Ishikawa (cell line): ENCODE measurements at regions not wholly inside any gene's neighbourhood (a gene's known extent, or its start where the extent isn't known, plus 50 kb on each side); places are given as distances from the start of the nearest gene placed in this dataset.

ENCODE experiments used
- CEBPB ChIP-seq: IDR thresholded peaks from 2 replicates; pipeline ENCODE4 v1.6.1; 2012
- CREB1 ChIP-seq: IDR thresholded peaks from 2 replicates; pipeline ENCODE4 v1.6.1; 2012; ENCODE audit warnings: low read depth
- EGR1 ChIP-seq: IDR thresholded peaks from 2 replicates; pipeline ENCODE4 v1.6.1; 2012
- EP300 ChIP-seq: IDR thresholded peaks from 2 replicates; pipeline ENCODE4 v1.6.1; 2012; ENCODE audit warnings: borderline replicate concordance
- FOXM1 ChIP-seq: IDR thresholded peaks from 2 replicates; pipeline ENCODE4 v1.6.1; 2012; ENCODE audit warnings: low read depth, borderline replicate concordance
- NFIC ChIP-seq: IDR thresholded peaks from 2 replicates; pipeline ENCODE4 v1.6.1; 2012
- RAD21 ChIP-seq: IDR thresholded peaks from 2 replicates; pipeline ENCODE4 v1.6.1; 2012; ENCODE audit warnings: low read depth
- TAF1 ChIP-seq: IDR thresholded peaks from 2 replicates; pipeline ENCODE4 v1.6.1; 2012; ENCODE audit warnings: low read depth, mild to moderate bottlenecking
- TCF12 ChIP-seq: IDR thresholded peaks from 2 replicates; pipeline ENCODE4 v1.6.1; 2012; ENCODE audit warnings: low read depth
- TEAD4 ChIP-seq: IDR thresholded peaks from 2 replicates; pipeline ENCODE4 v1.6.1; 2012
- USF1 ChIP-seq: IDR thresholded peaks from 2 replicates; pipeline ENCODE4 v1.6.1; 2012
- YY1 ChIP-seq: IDR thresholded peaks from 2 replicates; pipeline ENCODE4 v1.6.1; 2012; ENCODE audit warnings: low read depth
- ZBTB7A ChIP-seq: IDR thresholded peaks from 2 replicates; pipeline ENCODE4 v1.6.1; 2012; ENCODE audit warnings: low read depth
- TF ChIP-seq, protein P1 (sequence below): IDR thresholded peaks from 2 replicates; pipeline ENCODE4 v1.6.1; 2012; ENCODE audit warnings: low read depth, mild to moderate bottlenecking
- TF ChIP-seq, protein P2 (sequence below): IDR thresholded peaks from 2 replicates; pipeline ENCODE4 v1.6.1; 2012

DNA sequence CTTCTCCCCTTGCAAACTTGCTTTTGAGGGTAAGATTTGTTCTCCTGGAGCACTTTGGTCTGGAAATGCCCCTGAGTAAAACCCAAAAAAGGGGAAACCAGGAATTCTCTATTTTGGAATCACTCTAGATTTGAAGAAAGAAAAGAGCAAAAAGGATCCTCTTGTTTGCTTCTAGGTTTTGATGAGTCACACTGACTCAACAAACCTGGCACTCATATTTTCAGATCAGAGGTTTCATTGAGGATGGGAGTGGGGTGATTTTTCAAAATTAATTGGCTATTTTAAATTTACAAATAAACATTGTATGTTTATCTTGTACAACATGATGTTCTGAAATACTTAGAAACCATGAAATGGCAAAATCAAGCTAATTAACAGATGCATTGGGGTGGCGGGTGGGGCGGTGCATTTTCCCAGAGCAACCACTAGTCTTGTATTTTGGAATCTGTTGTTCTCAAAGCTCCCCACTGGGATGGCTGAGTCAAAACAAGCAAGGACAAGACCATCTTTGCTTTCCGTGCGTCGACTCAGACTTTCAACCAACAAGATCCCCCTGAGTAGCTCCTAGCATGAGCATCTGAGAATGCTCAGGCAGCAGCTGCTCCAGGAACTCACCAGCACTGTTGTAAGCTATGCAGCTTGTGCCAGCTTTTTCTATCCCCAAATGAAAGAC lies 451.4 kb downstream of the WDR72 start:
- TF ChIP-seq TAF1, result no peak
- TF ChIP-seq, protein P1, sequence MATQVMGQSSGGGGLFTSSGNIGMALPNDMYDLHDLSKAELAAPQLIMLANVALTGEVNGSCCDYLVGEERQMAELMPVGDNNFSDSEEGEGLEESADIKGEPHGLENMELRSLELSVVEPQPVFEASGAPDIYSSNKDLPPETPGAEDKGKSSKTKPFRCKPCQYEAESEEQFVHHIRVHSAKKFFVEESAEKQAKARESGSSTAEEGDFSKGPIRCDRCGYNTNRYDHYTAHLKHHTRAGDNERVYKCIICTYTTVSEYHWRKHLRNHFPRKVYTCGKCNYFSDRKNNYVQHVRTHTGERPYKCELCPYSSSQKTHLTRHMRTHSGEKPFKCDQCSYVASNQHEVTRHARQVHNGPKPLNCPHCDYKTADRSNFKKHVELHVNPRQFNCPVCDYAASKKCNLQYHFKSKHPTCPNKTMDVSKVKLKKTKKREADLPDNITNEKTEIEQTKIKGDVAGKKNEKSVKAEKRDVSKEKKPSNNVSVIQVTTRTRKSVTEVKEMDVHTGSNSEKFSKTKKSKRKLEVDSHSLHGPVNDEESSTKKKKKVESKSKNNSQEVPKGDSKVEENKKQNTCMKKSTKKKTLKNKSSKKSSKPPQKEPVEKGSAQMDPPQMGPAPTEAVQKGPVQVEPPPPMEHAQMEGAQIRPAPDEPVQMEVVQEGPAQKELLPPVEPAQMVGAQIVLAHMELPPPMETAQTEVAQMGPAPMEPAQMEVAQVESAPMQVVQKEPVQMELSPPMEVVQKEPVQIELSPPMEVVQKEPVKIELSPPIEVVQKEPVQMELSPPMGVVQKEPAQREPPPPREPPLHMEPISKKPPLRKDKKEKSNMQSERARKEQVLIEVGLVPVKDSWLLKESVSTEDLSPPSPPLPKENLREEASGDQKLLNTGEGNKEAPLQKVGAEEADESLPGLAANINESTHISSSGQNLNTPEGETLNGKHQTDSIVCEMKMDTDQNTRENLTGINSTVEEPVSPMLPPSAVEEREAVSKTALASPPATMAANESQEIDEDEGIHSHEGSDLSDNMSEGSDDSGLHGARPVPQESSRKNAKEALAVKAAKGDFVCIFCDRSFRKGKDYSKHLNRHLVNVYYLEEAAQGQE, result no peak
- TF ChIP-seq, protein P2, sequence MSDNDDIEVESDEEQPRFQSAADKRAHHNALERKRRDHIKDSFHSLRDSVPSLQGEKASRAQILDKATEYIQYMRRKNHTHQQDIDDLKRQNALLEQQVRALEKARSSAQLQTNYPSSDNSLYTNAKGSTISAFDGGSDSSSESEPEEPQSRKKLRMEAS, result no peak
- TF ChIP-seq YY1, result no peak
- no peak for TF ChIP-seq NFIC
- TF ChIP-seq FOXM1, result no peak
- no peak for TF ChIP-seq CREB1
- TF ChIP-seq ZBTB7A, result no peak
- TF ChIP-seq TEAD4, result no peak
- no peak for TF ChIP-seq CEBPB
- no peak for TF ChIP-seq RAD21
- no peak for TF ChIP-seq EP300

DNA sequence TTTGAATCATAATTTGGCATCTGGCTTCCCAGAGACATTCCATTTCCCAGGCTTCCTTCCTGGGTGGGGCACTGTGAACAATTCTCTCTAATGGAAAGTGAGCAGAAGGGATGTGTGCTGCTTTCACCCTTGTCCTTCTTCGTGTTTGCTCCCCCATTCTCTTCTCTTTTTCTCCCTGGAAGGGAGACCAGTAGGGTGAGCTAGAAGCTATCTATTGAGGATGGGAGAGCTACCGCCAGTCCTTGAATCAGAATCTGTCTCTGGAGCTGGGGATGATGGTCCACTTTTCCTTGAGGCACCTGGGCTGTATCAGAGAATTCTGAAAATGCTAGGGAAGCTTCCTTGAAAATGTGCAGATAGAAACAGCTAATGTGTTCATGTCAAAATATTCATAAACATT lies 453.9 kb downstream of the WDR72 start:
- TF ChIP-seq TEAD4, result no peak
- TF ChIP-seq FOXM1, result no peak
- no peak for TF ChIP-seq EGR1
- TF ChIP-seq, protein P2, result no peak
- no peak for TF ChIP-seq EP300
- TF ChIP-seq TCF12, result no peak
- TF ChIP-seq, protein P1, result no peak
- TF ChIP-seq CEBPB, result no peak
- TF ChIP-seq USF1, result no peak
- TF ChIP-seq CREB1, result no peak
- no peak for TF ChIP-seq NFIC
- TF ChIP-seq YY1, result no peak
- no peak for TF ChIP-seq RAD21
- TF ChIP-seq ZBTB7A, result no peak
- TF ChIP-seq TAF1, result no peak

DNA sequence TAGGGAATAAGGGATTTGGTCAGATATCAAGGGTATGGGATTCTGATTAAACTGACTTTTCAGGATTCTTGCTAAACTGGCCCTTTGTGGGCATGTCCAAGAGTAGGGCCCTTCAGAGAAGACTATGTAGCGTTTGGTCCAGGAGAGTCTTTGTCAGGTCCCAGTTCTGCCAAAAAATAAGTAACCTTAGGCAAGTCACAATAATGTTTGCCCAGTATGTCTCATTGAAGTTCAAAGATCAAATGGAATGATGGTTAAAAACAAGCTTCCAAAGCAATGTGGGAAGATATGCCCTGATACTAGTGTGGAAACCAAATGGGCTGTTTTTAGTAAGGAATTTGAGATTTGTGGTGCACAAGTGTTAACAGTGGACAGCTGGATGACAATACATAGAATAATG lies 454.4 kb downstream of the WDR72 start:
- TF ChIP-seq EP300, result no peak
- TF ChIP-seq TCF12, result no peak
- TF ChIP-seq, protein P2, result no peak
- TF ChIP-seq CEBPB, result no peak
- no peak for TF ChIP-seq YY1
- no peak for TF ChIP-seq ZBTB7A
- no peak for TF ChIP-seq NFIC
- no peak for TF ChIP-seq TEAD4
- no peak for TF ChIP-seq USF1
- no peak for TF ChIP-seq FOXM1
- TF ChIP-seq EGR1, result no peak
- TF ChIP-seq, protein P1, result no peak
- TF ChIP-seq TAF1, result no peak

- no peak for TF ChIP-seq CREB1
- no peak for TF ChIP-seq TAF1
- TF ChIP-seq TCF12, result no peak
- no peak for TF ChIP-seq ZBTB7A
- TF ChIP-seq YY1, result no peak
Observed at GRCh38 chr15:53297828-53298227, 461.6 kb downstream of the WDR72 start.
